ENCODE measurements at regions not wholly inside any gene's neighbourhood (a gene's known extent, or its start where the extent isn't known, plus 50 kb on each side); places are given as distances from the start of the nearest gene placed in this dataset.

- no peaks in the 10 kb centered on the region for H3K36me3 ChIP-seq
- no peak overlapping the region for H3K27ac ChIP-seq
- TF ChIP-seq POLR2A (IDR thresholded peaks at IDR 0.05) (no peak), POLR2AphosphoS5 (IDR thresholded peaks at IDR 0.05; ENCODE audit: insufficient read depth in 1 of 2, low read depth in 1 of 2) (no peak), CTCF (IDR thresholded peaks at IDR 0.05) (no peak)
- H3K9me3 ChIP-seq, result no peaks in the 10 kb centered on the region
- intact Hi-C loops (cut with DNase I), result no loop called here
- no peak overlapping the region for H3K4me3 ChIP-seq
- DNase-seq (ENCODE audit: extremely low spot score in 2 of 2), result no peak
- no peaks in the 10 kb centered on the region for H3K27me3 ChIP-seq
- H3K4me1 ChIP-seq, result peaks cover 7% of the 10 kb centered on the region
Observed at GRCh38 chr20:53844259-53844658, 226.1 kb downstream of the BCAS1 start.

GRCh38 chr20:53843645-53844044, 226.7 kb downstream of the BCAS1 start:
- Histone ChIP-seq H3K27me3 (no peaks in the 10 kb centered on the region), H3K9me3 (no peaks in the 10 kb centered on the region), H3K4me1 (peaks cover 7% of the 10 kb centered on the region), H3K4me3 (no peak overlapping the region), H3K36me3 (no peaks in the 10 kb centered on the region), H3K27ac (no peak overlapping the region)
- TF ChIP-seq POLR2AphosphoS5 (IDR thresholded peaks at IDR 0.05; ENCODE audit: insufficient read depth in 1 of 2, low read depth in 1 of 2), result no peak
- TF ChIP-seq CTCF (IDR thresholded peaks at IDR 0.05), result no peak
- no peak for TF ChIP-seq POLR2A (IDR thresholded peaks at IDR 0.05)
- DNase-seq (ENCODE audit: extremely low spot score in 2 of 2), result no peak
- intact Hi-C loops (cut with DNase I), result no loop called here

- H3K27me3 ChIP-seq, result no peaks in the 10 kb centered on the region
- H3K4me3 ChIP-seq, result no peak overlapping the region
- H3K27ac ChIP-seq, result no peak overlapping the region
- peaks cover 7% of the 10 kb centered on the region for H3K4me1 ChIP-seq
- H3K9me3 ChIP-seq, result no peaks in the 10 kb centered on the region
- no peak for DNase-seq (ENCODE audit: extremely low spot score in 2 of 2)
- no peaks in the 10 kb centered on the region for H3K36me3 ChIP-seq
- TF ChIP-seq POLR2A (IDR thresholded peaks at IDR 0.05) (no peak), CTCF (IDR thresholded peaks at IDR 0.05) (no peak), POLR2AphosphoS5 (IDR thresholded peaks at IDR 0.05; ENCODE audit: insufficient read depth in 1 of 2, low read depth in 1 of 2) (no peak)
- intact Hi-C loops (cut with DNase I), result no loop called here
Observed at GRCh38 chr20:53842301-53843099, 227.9 kb downstream of the BCAS1 start.

GRCh38 chr20:53841741-53842140, 228.7 kb downstream of the BCAS1 start:
- DNase-seq (ENCODE audit: extremely low spot score in 2 of 2), result no peak
- TF ChIP-seq POLR2AphosphoS5 (IDR thresholded peaks at IDR 0.05; ENCODE audit: insufficient read depth in 1 of 2, low read depth in 1 of 2) (no peak), CTCF (IDR thresholded peaks at IDR 0.05) (no peak), POLR2A (IDR thresholded peaks at IDR 0.05) (no peak)
- intact Hi-C loops (cut with DNase I), result no loop called here
- Histone ChIP-seq H3K4me3 (no peak overlapping the region), H3K36me3 (no peaks in the 10 kb centered on the region), H3K4me1 (peaks cover 7% of the 10 kb centered on the region), H3K27me3 (no peaks in the 10 kb centered on the region), H3K9me3 (no peaks in the 10 kb centered on the region), H3K27ac (no peak overlapping the region)

- H3K4me3 ChIP-seq, result no peak overlapping the region
- H3K9me3 ChIP-seq, result no peaks in the 10 kb centered on the region
- DNase-seq (ENCODE audit: extremely low spot score in 2 of 2), result no peak
- intact Hi-C loops (cut with DNase I), result no loop called here
- no peak overlapping the region for H3K27ac ChIP-seq
- no peak for TF ChIP-seq POLR2AphosphoS5 (IDR thresholded peaks at IDR 0.05; ENCODE audit: insufficient read depth in 1 of 2, low read depth in 1 of 2)
- no peak for TF ChIP-seq POLR2A (IDR thresholded peaks at IDR 0.05)
- TF ChIP-seq CTCF (IDR thresholded peaks at IDR 0.05), result no peak
- H3K27me3 ChIP-seq, result no peaks in the 10 kb centered on the region
- H3K36me3 ChIP-seq, result no peaks in the 10 kb centered on the region
- peaks cover 7% of the 10 kb centered on the region for H3K4me1 ChIP-seq
Observed at GRCh38 chr20:53840532-53840931, 229.9 kb downstream of the BCAS1 start.

Measured in vagina (tissue), 2 donors.